ENCODE measurements at regions not wholly inside any gene's neighbourhood (a gene's known extent, or its start where the extent isn't known, plus 50 kb on each side); places are given as distances from the start of the nearest gene placed in this dataset.

- CTCF ChIA-PET = interaction anchor here (0.7 to 1.3 kb wide), 3 partner anchors 49 to 275 kb away, joined by 3 to 5 read pairs (median 3); no protein-coding TSS in a partner anchor
- Histone ChIP-seq H3K9me3 (ENCODE audit: control extremely low read depth in 1 of 3, control insufficient read depth in 2 of 3, insufficient read depth in 1 of 3, low read length in 2 of 3) (peaks cover 0 to 4% (median 0%) of the 10 kb centered on the region in 3 donors), H3K4me1 (ENCODE audit: control insufficient read depth in 2 of 2, insufficient read depth in 2 of 2, low read length in 2 of 2) (peaks cover 57 to 63% of the 10 kb centered on the region in 2 donors), H3K27me3 (replicated peaks in 1 of 4; ENCODE audit: control extremely low read depth in 1 of 4, control insufficient read depth in 3 of 4, insufficient read depth in 4 of 4, low read length in 3 of 4) (no peaks in the 10 kb centered on the region), H3K4me3 (ENCODE audit: control extremely low read depth in 1 of 5, extremely low read depth in 1 of 5, insufficient read depth in 1 of 5, low read depth in 2 of 5, low read length in 4 of 5) (no peak overlapping the region), H3K27ac (ENCODE audit: low read length in 2 of 2) (no peak overlapping the region), H3K36me3 (replicated peaks in 1 of 2; ENCODE audit: control extremely low read depth in 1 of 2, control insufficient read depth in 1 of 2, extremely low read depth in 1 of 2, insufficient read depth in 2 of 2, low read length in 1 of 2) (no peaks in the 10 kb centered on the region), H4K20me1 (ENCODE audit: control insufficient read depth, insufficient read depth, low read length, poor library complexity, severe bottlenecking) (no peaks in the 10 kb centered on the region), H3K4me2 (replicated peaks; ENCODE audit: low read depth, low read length, poor library complexity, severe bottlenecking) (no peak overlapping the region), H3K9ac (ENCODE audit: low read length) (no peak overlapping the region), H2AFZ (ENCODE audit: insufficient read depth, low read depth, low read length, poor library complexity, severe bottlenecking) (no peak overlapping the region), H3K79me2 (ENCODE audit: control insufficient read depth, insufficient read depth, low read length) (no peaks in the 10 kb centered on the region)
- TF ChIP-seq CTCF (IDR thresholded peaks at IDR 0.05) = no peak
- no peak for TF ChIP-seq EZH2 (IDR thresholded peaks at IDR 0.05; ENCODE audit: borderline replicate concordance, insufficient read depth, low read depth, low read length, poor library complexity, severe bottlenecking)
- WGBS (ENCODE audit: insufficient coverage) = 100% methylated on average over 5 of the region's 7 CpGs
- Mint-ChIP-seq H3K9me3 (ENCODE audit: insufficient read depth) (no peaks in the 10 kb centered on the region), H3K4me1 (peaks cover 71% of the 10 kb centered on the region), H3K27ac (peak overlapping the region; percentile 1), H3K27me3 (no peaks in the 10 kb centered on the region), H3K4me3 (no peak overlapping the region)
- DNase-seq = no peak
- intact Hi-C loops (cut with micrococcal nuclease) = loop anchor here (10.0 kb wide), 1 partner anchor 115 kb away; no protein-coding TSS in a partner anchor
- ATAC-seq (ENCODE audit: low read depth) = no peak
- POLR2A ChIA-PET = interaction anchor here (1.8 kb wide), 1 partner anchor 50 kb away, joined by 14 read pairs; no protein-coding TSS in a partner anchor
These were observed 137.8 kb upstream of the TNS3 start for GRCh38 chr7:47719675-47720074.

- intact Hi-C loops (cut with micrococcal nuclease) = loop anchor here (2.0 kb wide), 1 partner anchor 45 kb away; no protein-coding TSS in a partner anchor
- Histone ChIP-seq H3K79me2 (ENCODE audit: control insufficient read depth, insufficient read depth, low read length) (no peaks in the 10 kb centered on the region), H3K27me3 (replicated peaks in 1 of 4; ENCODE audit: control extremely low read depth in 1 of 4, control insufficient read depth in 3 of 4, insufficient read depth in 4 of 4, low read length in 3 of 4) (no peaks in the 10 kb centered on the region), H3K9ac (ENCODE audit: low read length) (no peak overlapping the region), H3K36me3 (replicated peaks in 1 of 2; ENCODE audit: control extremely low read depth in 1 of 2, control insufficient read depth in 1 of 2, extremely low read depth in 1 of 2, insufficient read depth in 2 of 2, low read length in 1 of 2) (no peaks in the 10 kb centered on the region), H3K4me3 (ENCODE audit: control extremely low read depth in 1 of 5, extremely low read depth in 1 of 5, insufficient read depth in 1 of 5, low read depth in 2 of 5, low read length in 4 of 5) (no peak overlapping the region), H3K4me2 (replicated peaks; ENCODE audit: low read depth, low read length, poor library complexity, severe bottlenecking) (peak overlapping the region; percentile 32), H3K27ac (ENCODE audit: low read length in 2 of 2) (peak overlapping the region in 1 of 2 donors; percentile 13), H2AFZ (ENCODE audit: insufficient read depth, low read depth, low read length, poor library complexity, severe bottlenecking) (no peak overlapping the region), H3K9me3 (ENCODE audit: control extremely low read depth in 1 of 3, control insufficient read depth in 2 of 3, insufficient read depth in 1 of 3, low read length in 2 of 3) (peaks cover 0 to 7% (median 0%) of the 10 kb centered on the region in 3 donors), H4K20me1 (ENCODE audit: control insufficient read depth, insufficient read depth, low read length, poor library complexity, severe bottlenecking) (no peaks in the 10 kb centered on the region), H3K4me1 (ENCODE audit: control insufficient read depth in 2 of 2, insufficient read depth in 2 of 2, low read length in 2 of 2) (peaks cover 23 to 27% of the 10 kb centered on the region in 2 donors)
- no peak for TF ChIP-seq EZH2 (IDR thresholded peaks at IDR 0.05; ENCODE audit: borderline replicate concordance, insufficient read depth, low read depth, low read length, poor library complexity, severe bottlenecking)
- TF ChIP-seq CTCF (IDR thresholded peaks at IDR 0.05) = no peak
- Mint-ChIP-seq H3K4me3 (peak overlapping the region; percentile 66), H3K27ac (peak overlapping the region; percentile 84), H3K9me3 (ENCODE audit: insufficient read depth) (no peaks in the 10 kb centered on the region), H3K4me1 (peaks cover 38% of the 10 kb centered on the region), H3K27me3 (no peaks in the 10 kb centered on the region)
- no peak for ATAC-seq (ENCODE audit: low read depth)
- DNase-seq = no peak
- ChIA-PET POLR2A (no interaction called here), CTCF (interaction anchor here (1.8 kb wide), 1 partner anchor 9 kb away, joined by 5 read pairs; no protein-coding TSS in a partner anchor)
- 90% methylated on average over 5 of the region's 5 CpGs for WGBS (ENCODE audit: insufficient coverage)
These were observed 133.7 kb upstream of the TNS3 start for GRCh38 chr7:47715631-47716068.
